ENCODE measurements at regions not wholly inside any gene's neighbourhood (a gene's known extent, or its start where the extent isn't known, plus 50 kb on each side); places are given as distances from the start of the nearest gene placed in this dataset.

GRCh38 chr4:130668859-130669258 lies 1572.9 kb downstream of the C4orf33 start:
- TF ChIP-seq, protein P1, sequence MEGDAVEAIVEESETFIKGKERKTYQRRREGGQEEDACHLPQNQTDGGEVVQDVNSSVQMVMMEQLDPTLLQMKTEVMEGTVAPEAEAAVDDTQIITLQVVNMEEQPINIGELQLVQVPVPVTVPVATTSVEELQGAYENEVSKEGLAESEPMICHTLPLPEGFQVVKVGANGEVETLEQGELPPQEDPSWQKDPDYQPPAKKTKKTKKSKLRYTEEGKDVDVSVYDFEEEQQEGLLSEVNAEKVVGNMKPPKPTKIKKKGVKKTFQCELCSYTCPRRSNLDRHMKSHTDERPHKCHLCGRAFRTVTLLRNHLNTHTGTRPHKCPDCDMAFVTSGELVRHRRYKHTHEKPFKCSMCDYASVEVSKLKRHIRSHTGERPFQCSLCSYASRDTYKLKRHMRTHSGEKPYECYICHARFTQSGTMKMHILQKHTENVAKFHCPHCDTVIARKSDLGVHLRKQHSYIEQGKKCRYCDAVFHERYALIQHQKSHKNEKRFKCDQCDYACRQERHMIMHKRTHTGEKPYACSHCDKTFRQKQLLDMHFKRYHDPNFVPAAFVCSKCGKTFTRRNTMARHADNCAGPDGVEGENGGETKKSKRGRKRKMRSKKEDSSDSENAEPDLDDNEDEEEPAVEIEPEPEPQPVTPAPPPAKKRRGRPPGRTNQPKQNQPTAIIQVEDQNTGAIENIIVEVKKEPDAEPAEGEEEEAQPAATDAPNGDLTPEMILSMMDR (IDR thresholded peaks at IDR 0.05; ENCODE audit: poor library complexity), result no peak
- no peak for TF ChIP-seq EZH2 (IDR thresholded peaks at IDR 0.05; ENCODE audit: borderline replicate concordance)

Data from hepatocyte (in vitro differentiated cells).